ENCODE measurements at regions not wholly inside any gene's neighbourhood (a gene's known extent, or its start where the extent isn't known, plus 50 kb on each side); places are given as distances from the start of the nearest gene placed in this dataset.

DNA sequence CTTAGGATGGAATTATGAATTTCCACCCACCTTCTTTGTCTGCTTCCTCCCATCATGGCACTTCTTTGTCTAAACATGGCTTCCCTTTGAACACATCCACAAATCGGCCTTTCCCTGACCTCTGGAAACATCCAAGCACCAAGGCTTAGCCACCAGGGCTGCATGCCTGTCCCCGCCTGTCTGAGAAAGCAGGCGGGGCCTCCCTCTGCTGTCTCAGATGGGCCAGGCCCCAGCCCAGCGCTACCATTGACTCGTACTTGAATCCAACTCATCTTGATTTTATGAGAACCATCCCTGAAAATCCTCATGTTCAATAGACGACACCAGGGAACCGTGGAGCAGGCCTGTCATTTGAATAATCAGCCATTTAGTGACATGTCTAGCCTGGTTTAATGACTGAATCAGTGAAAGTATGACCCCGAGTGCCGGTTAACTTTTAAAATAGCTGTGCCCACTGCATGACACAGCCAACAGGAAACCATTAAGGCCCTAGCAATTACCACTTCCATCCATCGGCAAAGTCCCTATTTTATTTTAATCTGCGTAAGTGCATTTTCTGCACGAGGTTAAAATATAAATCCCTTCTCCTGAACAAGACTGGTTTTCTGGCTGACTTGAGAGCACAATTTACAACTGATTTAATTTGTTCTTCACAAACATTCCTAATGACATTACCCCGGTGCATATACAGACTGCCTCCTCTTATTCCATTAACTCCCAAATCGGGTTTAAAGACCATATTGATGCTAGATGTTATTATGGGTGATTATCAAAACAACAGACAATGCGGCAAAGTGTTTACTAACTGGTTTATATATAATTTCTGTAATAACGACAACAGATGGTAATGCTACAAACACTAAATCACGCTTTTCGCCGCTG, 194.7 kb downstream of the BUB3 start:
- Histone ChIP-seq H3K9me3 (no peaks in the 10 kb centered on the region), H3K27ac (no peak overlapping the region), H3K4me3 (no peak overlapping the region), H3K36me3 (no peaks in the 10 kb centered on the region), H3K27me3 (no peaks in the 10 kb centered on the region), H3K4me1 (no peaks in the 10 kb centered on the region)
- intact Hi-C loops (cut with DNase I), result no loop called here
- no peak for TF ChIP-seq POLR2AphosphoS5 (IDR thresholded peaks at IDR 0.05; ENCODE audit: insufficient read depth in 1 of 2, low read depth in 1 of 2)
- DNase-seq (ENCODE audit: extremely low spot score in 2 of 2), result no peak

DNA sequence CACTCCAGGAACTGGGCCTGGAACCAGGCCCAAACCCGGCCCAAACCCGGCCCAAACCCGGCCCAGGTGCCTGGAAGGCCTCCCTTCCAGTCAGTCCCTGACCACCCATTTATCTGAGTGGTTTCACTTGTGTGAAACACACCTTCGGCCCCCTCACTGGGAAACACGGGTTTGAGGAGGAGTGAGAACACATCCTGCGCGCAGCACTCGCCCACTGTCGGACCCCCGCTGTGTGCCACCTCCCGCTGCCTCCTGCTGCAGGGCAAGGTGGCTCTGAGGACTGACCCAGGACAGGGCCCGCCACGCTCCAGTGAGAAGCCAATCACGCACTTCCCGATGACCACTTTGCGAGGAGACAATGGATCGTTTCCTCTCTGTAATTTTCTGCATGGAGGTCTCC, 197.5 kb downstream of the BUB3 start:
- no peak for DNase-seq (ENCODE audit: extremely low spot score in 2 of 2)
- no peak for TF ChIP-seq POLR2AphosphoS5 (IDR thresholded peaks at IDR 0.05; ENCODE audit: insufficient read depth in 1 of 2, low read depth in 1 of 2)
- TF ChIP-seq, protein P1, sequence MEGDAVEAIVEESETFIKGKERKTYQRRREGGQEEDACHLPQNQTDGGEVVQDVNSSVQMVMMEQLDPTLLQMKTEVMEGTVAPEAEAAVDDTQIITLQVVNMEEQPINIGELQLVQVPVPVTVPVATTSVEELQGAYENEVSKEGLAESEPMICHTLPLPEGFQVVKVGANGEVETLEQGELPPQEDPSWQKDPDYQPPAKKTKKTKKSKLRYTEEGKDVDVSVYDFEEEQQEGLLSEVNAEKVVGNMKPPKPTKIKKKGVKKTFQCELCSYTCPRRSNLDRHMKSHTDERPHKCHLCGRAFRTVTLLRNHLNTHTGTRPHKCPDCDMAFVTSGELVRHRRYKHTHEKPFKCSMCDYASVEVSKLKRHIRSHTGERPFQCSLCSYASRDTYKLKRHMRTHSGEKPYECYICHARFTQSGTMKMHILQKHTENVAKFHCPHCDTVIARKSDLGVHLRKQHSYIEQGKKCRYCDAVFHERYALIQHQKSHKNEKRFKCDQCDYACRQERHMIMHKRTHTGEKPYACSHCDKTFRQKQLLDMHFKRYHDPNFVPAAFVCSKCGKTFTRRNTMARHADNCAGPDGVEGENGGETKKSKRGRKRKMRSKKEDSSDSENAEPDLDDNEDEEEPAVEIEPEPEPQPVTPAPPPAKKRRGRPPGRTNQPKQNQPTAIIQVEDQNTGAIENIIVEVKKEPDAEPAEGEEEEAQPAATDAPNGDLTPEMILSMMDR (IDR thresholded peaks at IDR 0.05), result no peak
- Histone ChIP-seq H3K27ac (no peak overlapping the region), H3K4me1 (no peaks in the 10 kb centered on the region), H3K36me3 (no peaks in the 10 kb centered on the region), H3K9me3 (no peaks in the 10 kb centered on the region), H3K4me3 (no peak overlapping the region), H3K27me3 (no peaks in the 10 kb centered on the region)
- intact Hi-C loops (cut with DNase I), result no loop called here

DNA sequence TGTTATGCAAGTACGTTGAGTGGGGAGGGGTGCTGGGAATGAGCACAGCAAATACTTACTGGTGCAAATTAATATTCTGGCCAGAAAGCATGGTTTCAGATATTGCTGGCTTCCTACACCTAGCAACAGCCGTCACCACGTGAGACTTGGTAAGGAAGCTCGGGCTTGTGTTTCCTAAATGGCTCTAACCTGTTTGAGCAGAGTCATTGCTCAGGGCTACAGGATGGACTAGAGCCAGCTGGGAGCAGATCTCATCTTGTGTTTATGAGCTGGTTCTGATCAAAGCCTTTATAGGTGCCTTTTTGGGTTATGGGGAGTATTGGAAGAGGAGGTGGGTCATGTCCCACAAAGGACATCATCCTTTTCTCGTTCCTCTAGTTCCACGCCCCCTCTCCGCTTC, 200.3 kb downstream of the BUB3 start:
- no peak for TF ChIP-seq POLR2AphosphoS5 (IDR thresholded peaks at IDR 0.05; ENCODE audit: insufficient read depth in 1 of 2, low read depth in 1 of 2)
- TF ChIP-seq, protein P1 (IDR thresholded peaks at IDR 0.05), result no peak
- TF ChIP-seq POLR2A (IDR thresholded peaks at IDR 0.05), result no peak
- Histone ChIP-seq H3K27me3 (no peaks in the 10 kb centered on the region), H3K4me1 (peaks cover 8% of the 10 kb centered on the region), H3K27ac (no peak overlapping the region), H3K4me3 (no peak overlapping the region), H3K36me3 (no peaks in the 10 kb centered on the region), H3K9me3 (no peaks in the 10 kb centered on the region)
- intact Hi-C loops (cut with DNase I), result no loop called here
- no peak for DNase-seq (ENCODE audit: extremely low spot score in 2 of 2)

DNA sequence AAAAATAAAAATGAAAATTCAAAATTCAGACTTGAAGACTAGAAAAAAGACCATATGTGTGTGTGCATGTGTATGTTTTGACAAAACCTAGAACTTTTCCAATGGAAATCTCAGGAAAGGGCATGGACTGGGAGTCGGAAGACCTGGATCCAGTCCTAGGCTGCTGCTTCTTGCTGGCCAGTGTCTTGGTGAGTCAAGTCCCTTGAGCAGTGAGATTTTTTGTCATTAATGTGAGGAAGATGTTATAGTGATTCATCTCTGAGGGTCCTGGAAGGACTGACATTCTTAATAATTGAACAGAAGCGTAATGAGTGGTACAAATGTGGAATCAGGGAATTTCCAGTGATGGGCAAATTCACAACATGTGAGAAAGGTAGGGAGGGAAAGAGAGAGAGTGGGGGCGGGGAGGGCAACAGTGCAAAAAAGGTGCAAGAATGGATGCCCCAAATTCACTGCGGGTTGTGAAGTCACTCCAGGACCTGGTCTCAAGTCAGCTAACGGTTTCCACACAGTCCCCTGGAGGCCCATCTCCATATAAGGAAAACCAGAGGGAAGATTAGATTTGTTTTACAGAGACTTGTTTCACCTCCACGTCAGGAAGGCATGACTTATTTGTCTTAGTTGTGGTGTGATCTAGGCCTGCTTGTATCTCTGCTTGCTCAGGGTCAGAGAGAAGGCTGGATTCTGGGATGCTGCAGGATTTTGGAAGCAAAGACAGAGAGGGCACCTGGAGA, 201.7 kb downstream of the BUB3 start:
- H3K4me1 ChIP-seq, result peaks cover 8% of the 10 kb centered on the region
- TF ChIP-seq, protein P1 (IDR thresholded peaks at IDR 0.05), result no peak
- TF ChIP-seq POLR2AphosphoS5 (IDR thresholded peaks at IDR 0.05; ENCODE audit: insufficient read depth in 1 of 2, low read depth in 1 of 2) (no peak), POLR2A (IDR thresholded peaks at IDR 0.05) (no peak)
- H3K9me3 ChIP-seq, result no peaks in the 10 kb centered on the region
- DNase-seq (ENCODE audit: extremely low spot score in 2 of 2), result no peak
- H3K27ac ChIP-seq, result no peak overlapping the region
- H3K4me3 ChIP-seq, result no peak overlapping the region
- intact Hi-C loops (cut with DNase I), result no loop called here
- H3K36me3 ChIP-seq, result no peaks in the 10 kb centered on the region
- H3K27me3 ChIP-seq, result no peaks in the 10 kb centered on the region

DNA sequence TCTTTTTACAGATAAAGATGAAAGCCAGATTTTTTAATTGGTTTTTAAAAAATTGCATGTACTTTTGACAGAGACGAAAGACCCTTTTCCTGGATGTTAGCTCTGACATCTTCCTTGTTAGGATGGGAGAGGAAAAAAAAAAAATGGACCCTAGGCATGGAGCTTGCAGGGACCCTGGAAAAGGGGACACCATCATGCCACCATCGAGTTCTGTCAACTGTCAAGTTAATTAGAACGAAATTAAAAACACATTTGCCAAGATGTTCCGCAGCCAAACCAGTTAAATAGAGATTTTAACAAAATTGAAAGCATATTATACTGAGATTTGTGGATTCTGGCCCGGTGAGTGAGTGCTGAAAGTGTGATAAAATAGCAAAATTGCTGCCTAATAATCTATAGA, 202.6 kb downstream of the BUB3 start:
- Histone ChIP-seq H3K27ac (no peak overlapping the region), H3K4me1 (peaks cover 8% of the 10 kb centered on the region), H3K36me3 (no peaks in the 10 kb centered on the region), H3K27me3 (no peaks in the 10 kb centered on the region), H3K4me3 (no peak overlapping the region), H3K9me3 (no peaks in the 10 kb centered on the region)
- DNase-seq (ENCODE audit: extremely low spot score in 2 of 2), result no peak
- intact Hi-C loops (cut with DNase I), result no loop called here
- TF ChIP-seq POLR2AphosphoS5 (IDR thresholded peaks at IDR 0.05; ENCODE audit: insufficient read depth in 1 of 2, low read depth in 1 of 2) (no peak), POLR2A (IDR thresholded peaks at IDR 0.05) (no peak)
- TF ChIP-seq, protein P1 (IDR thresholded peaks at IDR 0.05), result no peak

Data from vagina (tissue), 2 donors.